Epithelial cell of esophagus (primary cell): ENCODE measurements at regions not wholly inside any gene's neighbourhood (a gene's known extent, or its start where the extent isn't known, plus 50 kb on each side); places are given as distances from the start of the nearest gene placed in this dataset.

Experiments
- DNase-seq: peaks from one replicate; pipeline ENCODE4 v3.0.0; 2010; ENCODE audit warnings: low read depth
- H3K4me3 ChIP-seq: 2 replicates; pipeline ENCODE4 v1.5.1; 2011; ENCODE audit warnings: mild to moderate bottlenecking, low read length, control low read depth
- TF ChIP-seq, protein P1 (sequence below): IDR thresholded peaks from 2 replicates; pipeline ENCODE4 v1.5.1; 2011; ENCODE audit warnings: low read depth, mild to moderate bottlenecking, low read length, control low read depth, inconsistent platforms; ENCODE audit not compliant: insufficient read depth; ENCODE audit errors: missing control alignments

DNA sequence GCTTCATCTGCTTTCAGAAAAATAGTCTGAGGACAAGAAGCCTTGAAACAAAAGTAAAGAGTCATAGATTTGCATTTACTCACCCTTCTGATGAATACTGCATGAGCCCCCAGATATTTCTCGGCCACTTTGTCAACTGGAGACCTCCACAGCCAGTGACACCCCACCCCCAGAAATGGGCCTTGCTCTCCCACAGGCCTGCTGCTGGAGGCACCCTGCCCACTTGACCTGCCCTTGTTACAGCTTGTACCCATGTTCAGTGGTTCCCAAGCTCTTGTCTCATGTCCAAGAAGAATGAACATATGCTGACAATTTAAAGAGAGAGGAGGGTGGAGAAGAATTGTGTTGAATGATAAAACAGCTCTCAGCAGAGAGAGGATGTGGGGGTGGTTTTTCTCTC, 225.1 kb downstream of the DCAF12L2 start:
- TF ChIP-seq, protein P1, sequence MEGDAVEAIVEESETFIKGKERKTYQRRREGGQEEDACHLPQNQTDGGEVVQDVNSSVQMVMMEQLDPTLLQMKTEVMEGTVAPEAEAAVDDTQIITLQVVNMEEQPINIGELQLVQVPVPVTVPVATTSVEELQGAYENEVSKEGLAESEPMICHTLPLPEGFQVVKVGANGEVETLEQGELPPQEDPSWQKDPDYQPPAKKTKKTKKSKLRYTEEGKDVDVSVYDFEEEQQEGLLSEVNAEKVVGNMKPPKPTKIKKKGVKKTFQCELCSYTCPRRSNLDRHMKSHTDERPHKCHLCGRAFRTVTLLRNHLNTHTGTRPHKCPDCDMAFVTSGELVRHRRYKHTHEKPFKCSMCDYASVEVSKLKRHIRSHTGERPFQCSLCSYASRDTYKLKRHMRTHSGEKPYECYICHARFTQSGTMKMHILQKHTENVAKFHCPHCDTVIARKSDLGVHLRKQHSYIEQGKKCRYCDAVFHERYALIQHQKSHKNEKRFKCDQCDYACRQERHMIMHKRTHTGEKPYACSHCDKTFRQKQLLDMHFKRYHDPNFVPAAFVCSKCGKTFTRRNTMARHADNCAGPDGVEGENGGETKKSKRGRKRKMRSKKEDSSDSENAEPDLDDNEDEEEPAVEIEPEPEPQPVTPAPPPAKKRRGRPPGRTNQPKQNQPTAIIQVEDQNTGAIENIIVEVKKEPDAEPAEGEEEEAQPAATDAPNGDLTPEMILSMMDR = no peak
- no peak for DNase-seq

DNA sequence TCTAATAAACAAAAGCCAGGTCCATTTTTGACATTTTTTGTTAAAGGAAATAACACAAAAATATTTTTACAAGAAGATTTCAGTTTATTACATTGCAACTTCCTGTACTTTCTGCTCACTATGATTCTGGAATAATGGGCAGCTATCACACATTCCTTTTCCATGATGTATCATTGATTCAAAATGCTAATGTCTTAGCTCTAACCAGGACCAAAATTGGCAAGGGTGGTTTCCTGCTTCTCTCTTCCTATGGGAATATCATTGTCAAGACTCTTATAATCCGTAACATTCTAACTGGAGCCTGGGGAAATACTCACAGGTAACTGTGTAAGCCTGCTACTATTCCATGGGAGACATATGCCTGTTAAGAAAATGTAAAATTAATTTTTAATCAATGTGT, 218.6 kb downstream of the DCAF12L2 start:
- H3K4me3 ChIP-seq = no peak overlapping the region
- DNase-seq = peak; percentile 0
- TF ChIP-seq, protein P1 = no peak

More for the DNA sequence above, 225.1 kb downstream of the DCAF12L2 start:
- H3K4me3 ChIP-seq = no peak overlapping the region

DNA sequence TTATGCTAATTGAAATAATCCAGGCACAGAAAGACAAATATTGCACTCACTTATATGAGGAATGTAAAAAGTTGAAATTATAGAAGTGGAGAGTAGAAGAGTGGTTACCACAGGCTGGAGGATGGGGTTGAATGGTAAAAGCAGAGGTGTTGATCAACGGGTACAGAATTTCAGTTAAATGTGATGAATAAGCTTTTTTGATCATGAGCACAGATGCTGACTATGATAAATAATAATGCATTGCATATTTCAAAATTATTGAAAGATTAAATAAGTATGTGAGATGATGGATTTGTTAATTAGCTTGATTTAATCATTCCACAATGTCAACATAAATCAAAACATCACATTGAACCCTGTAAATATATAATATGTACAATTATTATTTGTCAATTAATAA, 213.1 kb downstream of the DCAF12L2 start:
- TF ChIP-seq, protein P1 = no peak
- H3K4me3 ChIP-seq = no peak overlapping the region
- no peak for DNase-seq

DNA sequence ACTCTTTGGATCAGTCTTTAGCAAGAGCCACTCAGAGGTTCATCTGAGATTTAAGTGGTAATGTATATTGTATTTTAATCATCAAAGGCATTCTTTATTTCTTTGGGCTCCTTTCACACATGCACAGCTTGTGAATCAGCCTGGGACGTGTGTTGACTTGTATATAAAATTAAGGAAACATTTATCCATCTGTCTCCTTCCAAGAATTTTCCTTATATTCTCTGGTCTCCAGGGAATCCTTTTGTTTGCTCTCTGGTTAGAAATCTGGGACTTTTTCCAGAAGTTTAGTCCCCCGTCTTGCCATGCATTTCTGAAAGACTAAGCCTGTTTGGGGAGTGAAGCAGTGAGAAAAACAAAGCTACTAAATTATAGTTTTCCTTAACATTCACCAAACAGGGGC, 212.3 kb downstream of the DCAF12L2 start:
- TF ChIP-seq, protein P1 = no peak
- H3K4me3 ChIP-seq = no peak overlapping the region
- DNase-seq = peak; percentile 18

DNA sequence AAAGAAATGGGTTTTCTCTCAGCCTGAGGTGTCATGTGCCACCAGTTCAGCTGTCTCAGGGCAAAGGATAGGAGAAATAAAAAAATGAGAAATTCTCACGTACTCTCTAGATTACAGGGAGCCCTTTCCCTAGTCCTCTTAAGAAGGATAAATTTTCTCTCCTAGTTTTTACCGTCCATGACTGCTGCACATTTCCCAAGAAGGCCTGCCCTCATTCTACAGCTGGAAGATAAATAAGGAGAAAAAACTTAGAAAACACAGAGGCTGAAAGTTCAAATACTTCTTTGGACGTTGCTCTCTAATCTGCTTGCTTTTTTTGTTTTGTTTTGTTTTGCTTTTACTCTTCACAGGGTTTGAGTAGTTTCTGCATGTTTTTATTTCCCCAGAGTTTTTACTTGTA, 211.9 kb downstream of the DCAF12L2 start:
- H3K4me3 ChIP-seq = no peak overlapping the region
- no peak for DNase-seq
- TF ChIP-seq, protein P1 = no peak

DNA sequence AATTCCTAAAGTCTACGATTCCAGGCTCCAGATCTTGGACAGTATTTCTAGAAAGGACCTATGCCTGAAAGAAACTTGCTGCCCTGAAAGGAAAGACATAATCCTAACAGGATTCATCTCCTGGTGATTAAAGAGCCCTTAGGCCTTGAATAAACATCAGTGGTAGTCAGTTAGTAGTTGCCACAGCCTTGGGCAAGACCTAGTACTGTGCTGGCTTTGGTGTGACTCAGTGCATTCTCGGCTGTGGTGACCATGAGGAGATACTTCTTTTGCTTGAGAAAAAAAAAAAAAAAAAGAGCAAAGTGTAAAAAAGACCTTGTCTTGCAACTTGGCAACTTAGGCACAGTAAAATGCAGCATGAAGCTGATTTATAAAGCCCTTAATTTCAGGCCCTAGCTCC, 188.2 kb downstream of the DCAF12L2 start:
- peak; percentile 0 for DNase-seq
- H3K4me3 ChIP-seq = no peak overlapping the region
- TF ChIP-seq, protein P1 = no peak

DNA sequence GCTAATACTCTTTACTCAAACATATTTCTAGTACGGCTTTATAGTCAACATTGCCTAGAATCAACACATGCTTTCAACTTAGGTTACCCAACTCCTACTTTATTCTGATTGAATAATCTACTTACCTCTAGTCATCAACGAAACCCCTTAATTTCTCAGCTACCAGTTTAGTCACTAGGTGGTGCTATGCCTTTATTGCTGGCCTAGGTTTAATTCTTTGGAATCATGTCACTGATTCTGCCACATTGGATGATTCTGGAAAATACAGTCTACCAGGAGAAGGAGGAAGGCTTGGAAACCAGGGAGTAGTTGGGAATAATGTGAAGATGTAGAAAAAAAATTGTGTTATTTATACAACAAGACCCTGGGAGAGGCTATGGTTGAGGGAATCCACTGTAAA, 167.7 kb downstream of the DCAF12L2 start:
- peak; percentile 7 for DNase-seq
- TF ChIP-seq, protein P1 = peak; percentile 22
- no peak overlapping the region for H3K4me3 ChIP-seq
